AG09309 (cell line): ENCODE measurements at regions not wholly inside any gene's neighbourhood (a gene's known extent, or its start where the extent isn't known, plus 50 kb on each side); places are given as distances from the start of the nearest gene placed in this dataset.

Experiments used
- DNase-seq: peaks from one replicate; pipeline ENCODE4 v3.0.0-alpha.2; 2010; ENCODE audit warnings: low read depth
- H3K4me3 ChIP-seq: 2 replicates; pipeline ENCODE4 v1.5.1; 2011; ENCODE audit warnings: mild to moderate bottlenecking, low read depth, low read length, moderate library complexity; ENCODE audit not compliant: control insufficient read depth
- CTCF ChIP-seq: IDR thresholded peaks from 2 replicates; pipeline ENCODE4 v1.5.1; 2011; ENCODE audit warnings: mild to moderate bottlenecking, low read depth, low read length, inconsistent platforms; ENCODE audit not compliant: insufficient read depth, control insufficient read depth; ENCODE audit errors: missing control alignments

DNA sequence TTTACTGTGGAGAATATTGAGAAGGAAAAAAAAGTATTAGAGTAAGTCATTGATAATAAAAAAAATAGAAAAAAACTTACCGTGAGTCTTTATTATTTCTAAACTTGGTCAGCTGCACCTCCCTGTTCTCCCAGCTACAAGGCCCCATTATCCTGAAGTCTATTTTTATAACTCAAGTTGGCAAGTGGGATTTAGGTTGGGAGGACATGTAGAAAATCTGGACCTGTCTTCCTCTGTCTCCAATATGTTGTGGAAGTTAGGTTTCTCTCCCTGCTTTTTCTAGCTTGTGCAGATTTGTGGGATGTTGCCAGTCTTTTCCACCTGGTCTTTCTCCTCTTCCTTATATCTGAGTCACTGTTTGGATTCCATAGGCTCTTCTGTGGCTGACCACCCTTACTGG is 361.4 kb downstream of the HLX start:
- H3K4me3 ChIP-seq: no peak overlapping the region
- DNase-seq: no peak
- TF ChIP-seq CTCF: no peak

DNA sequence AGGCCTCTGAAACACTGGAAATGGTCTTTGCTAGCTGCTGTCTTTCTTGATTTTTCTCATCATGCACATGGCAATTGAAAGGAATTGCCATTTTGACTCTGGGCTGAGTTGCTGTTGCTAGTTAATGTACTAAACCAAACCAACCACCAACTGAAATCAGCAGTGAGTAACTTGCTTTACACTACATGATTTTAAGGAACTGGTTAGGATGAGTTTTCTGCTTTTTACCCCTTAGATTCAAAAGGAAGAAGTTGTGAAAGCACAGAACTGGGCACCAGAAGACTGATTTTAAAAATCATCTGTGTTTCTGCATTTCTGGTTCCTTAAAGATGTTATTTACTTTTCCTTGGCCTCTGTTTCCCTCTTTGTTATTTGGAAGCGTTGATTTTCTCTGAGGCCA is 361.9 kb downstream of the HLX start:
- no peak for TF ChIP-seq CTCF
- no peak overlapping the region for H3K4me3 ChIP-seq
- DNase-seq: no peak

- DNase-seq: no peak
- no peak for TF ChIP-seq CTCF
- no peak overlapping the region for H3K4me3 ChIP-seq
These were observed 362.3 kb downstream of the HLX start for GRCh38 chr1:221241592-221241991.

DNA sequence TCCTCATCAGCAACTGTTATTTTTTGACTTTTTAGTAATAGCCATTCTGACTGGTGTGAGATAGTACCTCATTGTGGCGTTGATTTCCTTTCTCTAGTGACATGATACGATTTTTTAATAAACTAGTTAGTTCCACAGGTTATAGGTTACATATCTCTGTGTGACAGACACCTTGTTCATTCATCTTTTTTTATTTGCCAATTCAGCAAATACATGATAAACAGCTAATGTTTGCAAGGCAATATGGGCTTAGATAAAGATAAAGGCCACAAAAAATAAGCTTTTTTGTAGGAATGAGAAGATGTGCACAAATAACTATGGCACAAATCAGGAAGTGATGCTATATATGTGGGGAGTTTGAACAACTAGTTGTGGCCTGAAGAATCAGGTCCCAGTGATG is 366.8 kb downstream of the HLX start:
- no peak for TF ChIP-seq CTCF
- no peak overlapping the region for H3K4me3 ChIP-seq
- DNase-seq: no peak

DNA sequence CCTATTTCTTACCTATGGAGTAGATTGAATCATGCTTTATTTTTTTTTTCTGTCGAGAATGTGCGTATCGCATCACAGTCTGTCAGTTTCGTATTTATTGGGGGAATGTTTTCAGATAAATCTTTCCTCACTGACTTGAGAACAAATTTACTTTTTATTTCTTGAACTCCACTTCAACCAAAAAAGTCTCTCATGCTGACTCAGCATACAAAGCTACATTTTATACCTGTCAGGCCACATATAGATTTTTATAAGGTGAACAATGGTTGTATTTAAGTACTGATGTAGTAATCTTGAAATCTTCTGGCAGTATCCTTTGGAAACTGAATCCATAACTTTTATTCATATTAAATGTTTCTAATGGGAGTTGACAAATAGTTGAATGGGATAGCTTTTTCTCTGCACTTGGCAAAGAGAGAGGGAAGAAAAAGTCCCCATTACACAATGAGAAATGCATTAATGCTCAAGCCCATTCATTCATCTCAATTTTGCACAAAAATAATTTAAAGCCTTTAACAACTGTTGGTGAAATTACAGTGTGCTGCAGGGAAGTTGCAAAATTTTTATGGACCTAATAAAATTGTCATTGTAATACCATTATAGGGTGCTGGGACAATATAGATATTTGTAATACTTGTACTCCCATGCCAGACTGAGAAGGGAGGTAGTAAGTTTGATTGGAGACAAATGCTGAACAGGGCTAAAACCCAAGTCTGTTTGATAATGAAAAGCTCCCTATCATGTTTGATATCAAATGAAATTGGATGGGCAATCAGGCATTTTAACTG is 367.6 kb downstream of the HLX start:
- no peak for TF ChIP-seq CTCF
- DNase-seq: no peak
- H3K4me3 ChIP-seq: no peak overlapping the region

DNA sequence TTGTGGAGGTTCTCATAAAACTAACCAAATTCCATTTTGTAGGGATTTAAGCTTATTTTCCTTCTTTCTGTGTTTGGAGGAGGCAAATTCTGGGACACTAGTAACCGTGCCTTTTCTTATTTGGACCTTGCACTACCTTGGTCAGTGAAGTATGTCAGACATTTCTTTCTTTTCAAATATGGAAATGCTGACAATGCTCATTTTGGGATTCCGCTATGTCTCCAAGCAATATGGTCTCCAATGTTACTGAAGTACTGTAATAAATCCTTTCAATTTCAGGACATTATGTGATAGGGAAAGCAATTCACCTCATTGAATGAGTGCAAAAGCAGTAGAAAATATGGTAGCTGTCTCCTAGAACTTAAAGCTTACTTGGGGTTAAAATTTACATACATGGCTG is 372.3 kb downstream of the HLX start:
- no peak for TF ChIP-seq CTCF
- DNase-seq: no peak
- no peak overlapping the region for H3K4me3 ChIP-seq
